ENCODE measurements at regions not wholly inside any gene's neighbourhood (a gene's known extent, or its start where the extent isn't known, plus 50 kb on each side); places are given as distances from the start of the nearest gene placed in this dataset.

- TF ChIP-seq CTCF (IDR thresholded peaks at IDR 0.05) (no peak), POLR2A (IDR thresholded peaks at IDR 0.05) (no peak), EP300 (IDR thresholded peaks at IDR 0.05) (no peak), POLR2AphosphoS5 (IDR thresholded peaks at IDR 0.05) (no peak)
These were observed 191.7 kb downstream of the TTLL7 start for GRCh38 chr1:83807231-83807630.

All from stomach (tissue), 4 donors.